ENCODE measurements at regions not wholly inside any gene's neighbourhood (a gene's known extent, or its start where the extent isn't known, plus 50 kb on each side); places are given as distances from the start of the nearest gene placed in this dataset.

GRCh38 chr13:36509369-36509768, 77.1 kb downstream of the CCNA1 start:
- CTCF ChIA-PET, result no interaction called here
- H3K4me1 ChIP-seq (ENCODE audit: control insufficient read depth in 2 of 2, insufficient read depth in 2 of 2, low read length in 2 of 2), result no peaks in the 10 kb centered on the region
- H3K9me3 Mint-ChIP-seq (ENCODE audit: insufficient read depth), result peaks cover 7% of the 10 kb centered on the region
- H3K27me3 Mint-ChIP-seq, result peaks cover 10% of the 10 kb centered on the region
- H3K9me3 ChIP-seq (ENCODE audit: control extremely low read depth in 1 of 3, control insufficient read depth in 2 of 3, insufficient read depth in 1 of 3, low read length in 2 of 3), result peaks cover 0 to under 1% (median 0%) of the 10 kb centered on the region in 3 donors
- peaks cover 2% of the 10 kb centered on the region for H3K4me1 Mint-ChIP-seq
- TF ChIP-seq, protein P1, sequence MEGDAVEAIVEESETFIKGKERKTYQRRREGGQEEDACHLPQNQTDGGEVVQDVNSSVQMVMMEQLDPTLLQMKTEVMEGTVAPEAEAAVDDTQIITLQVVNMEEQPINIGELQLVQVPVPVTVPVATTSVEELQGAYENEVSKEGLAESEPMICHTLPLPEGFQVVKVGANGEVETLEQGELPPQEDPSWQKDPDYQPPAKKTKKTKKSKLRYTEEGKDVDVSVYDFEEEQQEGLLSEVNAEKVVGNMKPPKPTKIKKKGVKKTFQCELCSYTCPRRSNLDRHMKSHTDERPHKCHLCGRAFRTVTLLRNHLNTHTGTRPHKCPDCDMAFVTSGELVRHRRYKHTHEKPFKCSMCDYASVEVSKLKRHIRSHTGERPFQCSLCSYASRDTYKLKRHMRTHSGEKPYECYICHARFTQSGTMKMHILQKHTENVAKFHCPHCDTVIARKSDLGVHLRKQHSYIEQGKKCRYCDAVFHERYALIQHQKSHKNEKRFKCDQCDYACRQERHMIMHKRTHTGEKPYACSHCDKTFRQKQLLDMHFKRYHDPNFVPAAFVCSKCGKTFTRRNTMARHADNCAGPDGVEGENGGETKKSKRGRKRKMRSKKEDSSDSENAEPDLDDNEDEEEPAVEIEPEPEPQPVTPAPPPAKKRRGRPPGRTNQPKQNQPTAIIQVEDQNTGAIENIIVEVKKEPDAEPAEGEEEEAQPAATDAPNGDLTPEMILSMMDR (IDR thresholded peaks at IDR 0.05), result no peak
- TF ChIP-seq EZH2 (IDR thresholded peaks at IDR 0.05; ENCODE audit: borderline replicate concordance, insufficient read depth, low read depth, low read length, poor library complexity, severe bottlenecking), result no peak
- no peak overlapping the region for H3K4me2 ChIP-seq (replicated peaks; ENCODE audit: low read depth, low read length, poor library complexity, severe bottlenecking)
- H3K4me3 Mint-ChIP-seq, result no peak overlapping the region
- H3K36me3 ChIP-seq (replicated peaks in 1 of 2; ENCODE audit: control extremely low read depth in 1 of 2, control insufficient read depth in 1 of 2, extremely low read depth in 1 of 2, insufficient read depth in 2 of 2, low read length in 1 of 2), result no peaks in the 10 kb centered on the region
- POLR2A ChIA-PET, result no interaction called here
- no peaks in the 10 kb centered on the region for H3K27me3 ChIP-seq (replicated peaks in 1 of 4; ENCODE audit: control extremely low read depth in 1 of 4, control insufficient read depth in 3 of 4, insufficient read depth in 4 of 4, low read length in 3 of 4)
- no peak overlapping the region for H3K27ac Mint-ChIP-seq
- ATAC-seq (ENCODE audit: low read depth) (no peak), DNase-seq (no peak)
- no peak overlapping the region for H2AFZ ChIP-seq (ENCODE audit: insufficient read depth, low read depth, low read length, poor library complexity, severe bottlenecking)
- no peak overlapping the region for H3K9ac ChIP-seq (ENCODE audit: low read length)
- no peaks in the 10 kb centered on the region for H4K20me1 ChIP-seq (ENCODE audit: control insufficient read depth, insufficient read depth, low read length, poor library complexity, severe bottlenecking)
- WGBS (ENCODE audit: insufficient coverage), result 95% methylated on average over 2 of the region's 3 CpGs
- H3K4me3 ChIP-seq (ENCODE audit: control extremely low read depth in 1 of 5, extremely low read depth in 1 of 5, insufficient read depth in 1 of 5, low read depth in 2 of 5, low read length in 4 of 5), result no peak overlapping the region
- intact Hi-C loops (cut with micrococcal nuclease), result no loop called here
- H3K79me2 ChIP-seq (ENCODE audit: control insufficient read depth, insufficient read depth, low read length), result no peaks in the 10 kb centered on the region
- no peak overlapping the region for H3K27ac ChIP-seq (ENCODE audit: low read length in 2 of 2)

DNA sequence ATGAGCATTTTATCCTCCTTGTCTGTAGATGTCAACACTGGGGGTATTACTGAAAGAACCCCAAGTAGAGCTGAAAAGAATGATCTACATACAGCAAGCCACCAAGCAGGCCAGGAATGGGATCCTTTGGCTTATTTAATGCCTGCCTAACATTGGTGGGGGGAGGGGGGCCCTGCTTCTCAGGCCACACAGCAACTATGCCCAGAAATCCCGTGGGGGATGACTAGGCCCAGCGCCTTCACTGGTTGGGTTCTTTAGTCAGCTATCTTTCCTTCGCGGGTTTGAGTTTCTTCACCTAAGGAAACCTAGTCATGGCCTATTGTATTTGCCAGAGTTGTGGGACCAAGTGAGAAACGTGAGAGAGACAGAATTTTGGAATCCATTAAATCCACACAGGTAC, 80.5 kb downstream of the CCNA1 start:
- Histone ChIP-seq H3K4me3 (ENCODE audit: control extremely low read depth in 1 of 5, extremely low read depth in 1 of 5, insufficient read depth in 1 of 5, low read depth in 2 of 5, low read length in 4 of 5) (no peak overlapping the region), H3K9ac (ENCODE audit: low read length) (no peak overlapping the region), H3K27ac (ENCODE audit: low read length in 2 of 2) (no peak overlapping the region), H3K36me3 (replicated peaks in 1 of 2; ENCODE audit: control extremely low read depth in 1 of 2, control insufficient read depth in 1 of 2, extremely low read depth in 1 of 2, insufficient read depth in 2 of 2, low read length in 1 of 2) (no peaks in the 10 kb centered on the region), H2AFZ (ENCODE audit: insufficient read depth, low read depth, low read length, poor library complexity, severe bottlenecking) (no peak overlapping the region), H4K20me1 (ENCODE audit: control insufficient read depth, insufficient read depth, low read length, poor library complexity, severe bottlenecking) (no peaks in the 10 kb centered on the region), H3K79me2 (ENCODE audit: control insufficient read depth, insufficient read depth, low read length) (no peaks in the 10 kb centered on the region), H3K27me3 (replicated peaks in 1 of 4; ENCODE audit: control extremely low read depth in 1 of 4, control insufficient read depth in 3 of 4, insufficient read depth in 4 of 4, low read length in 3 of 4) (no peaks in the 10 kb centered on the region), H3K4me2 (replicated peaks; ENCODE audit: low read depth, low read length, poor library complexity, severe bottlenecking) (no peak overlapping the region), H3K4me1 (ENCODE audit: control insufficient read depth in 2 of 2, insufficient read depth in 2 of 2, low read length in 2 of 2) (no peaks in the 10 kb centered on the region), H3K9me3 (ENCODE audit: control extremely low read depth in 1 of 3, control insufficient read depth in 2 of 3, insufficient read depth in 1 of 3, low read length in 2 of 3) (no peaks in the 10 kb centered on the region)
- no peak overlapping the region for H3K4me3 Mint-ChIP-seq
- intact Hi-C loops (cut with micrococcal nuclease), result no loop called here
- H3K27ac Mint-ChIP-seq, result no peak overlapping the region
- peaks cover 10% of the 10 kb centered on the region for H3K27me3 Mint-ChIP-seq
- H3K9me3 Mint-ChIP-seq (ENCODE audit: insufficient read depth), result no peaks in the 10 kb centered on the region
- DNase-seq, result no peak
- WGBS (ENCODE audit: insufficient coverage), result 73% methylated on average over 4 of the region's 5 CpGs
- ChIA-PET CTCF (no interaction called here), POLR2A (no interaction called here)
- H3K4me1 Mint-ChIP-seq, result peaks cover 4% of the 10 kb centered on the region
- no peak for TF ChIP-seq EZH2 (IDR thresholded peaks at IDR 0.05; ENCODE audit: borderline replicate concordance, insufficient read depth, low read depth, low read length, poor library complexity, severe bottlenecking)
- no peak for ATAC-seq (ENCODE audit: low read depth)

Data from B cell (primary cell).